Esophagus squamous epithelium (tissue), 5 donors: ENCODE measurements at regions not wholly inside any gene's neighbourhood (a gene's known extent, or its start where the extent isn't known, plus 50 kb on each side); places are given as distances from the start of the nearest gene placed in this dataset.

Experiments
- DNase-seq: peaks from one replicate; lab custom pipeline; 2025; lab: John Stamatoyannopoulos, UW
- H3K27ac ChIP-seq, 4 donors: fragments of 200-600 bp; sonication (generic); one replicate each; pipeline ENCODE4 v1.5.1; 2016 to 2019; ENCODE audit warnings: mild to moderate bottlenecking in 1 of 4
- H3K27me3 ChIP-seq, 4 donors: fragments of 200-600 bp; sonication (generic); 1 replicate in 3 of 4; 2 replicates in 1 of 4; pipeline versions ENCODE4 v1.5.1 to v1.6.0; 2017 to 2021; ENCODE audit warnings: antibody characterized with exemption in 1 of 4
- H3K36me3 ChIP-seq, 3 donors: fragments of 200-600 bp; sonication (generic); one replicate each; pipeline ENCODE4 v1.5.1; 2016 to 2019
- H3K4me1 ChIP-seq, 3 donors: fragments of 200-600 bp; sonication (generic); one replicate each; pipeline ENCODE4 v1.5.1; 2017 to 2019
- H3K4me3 ChIP-seq, 4 donors: fragments of 200-600 bp; sonication (generic); 1 replicate in 3 of 4; 2 replicates in 1 of 4; pipeline ENCODE4 v1.5.1; 2016 to 2019; ENCODE audit warnings: mild to moderate bottlenecking in 2 of 4, moderate library complexity in 1 of 4
- H3K9me3 ChIP-seq, 3 donors: fragments of 200-600 bp; sonication (generic); one replicate each; pipeline ENCODE4 v1.5.1; 2016 to 2019
- POLR2A ChIP-seq, 4 donors: fragments of 450-650 bp; IDR thresholded peaks; one replicate each; pipeline ENCODE4 v1.6.1; 2017; ENCODE audit warnings: antibody characterized with exemption in 4 of 4, mild to moderate bottlenecking in 4 of 4, moderate library complexity in 3 of 4
- WGBS, 2 donors: methylation state at CpG; one replicate each; pipeline ENCODE4 v1.1.5; 2018; 5-methylcytosine and 5-hydroxymethylcytosine counted together
- intact Hi-C: fragments of 100-400 bp; cut with DNase I; formaldehyde crosslinking; loops from one replicate; pipeline ENCODE4 v1.15.0; 2022
- TF ChIP-seq, protein P1 (sequence below), 6 experiments: fragments of 450-650 bp in 4 of 6; fragments of 200-600 bp in 2 of 6; sonication (generic) in 2 of 6; IDR thresholded peaks; one replicate each; pipeline ENCODE4 v1.5.1; 2016 to 2019; ENCODE audit warnings: antibody characterized with exemption in 6 of 6, mild to moderate bottlenecking in 4 of 6, moderate library complexity in 4 of 6
- donor health status: DM: yes; HTN: yes; CAD: no.

- H3K9me3 ChIP-seq: no peaks in the 10 kb centered on the region
- no peaks in the 10 kb centered on the region for H3K36me3 ChIP-seq
- WGBS, 2 donors: 63 to 75% methylated on average over 2 of the region's 2 CpGs
- no peak overlapping the region for H3K27ac ChIP-seq
- H3K27me3 ChIP-seq: no peaks in the 10 kb centered on the region
- TF ChIP-seq POLR2A (IDR thresholded peaks at IDR 0.05): no peak
- TF ChIP-seq, protein P1, sequence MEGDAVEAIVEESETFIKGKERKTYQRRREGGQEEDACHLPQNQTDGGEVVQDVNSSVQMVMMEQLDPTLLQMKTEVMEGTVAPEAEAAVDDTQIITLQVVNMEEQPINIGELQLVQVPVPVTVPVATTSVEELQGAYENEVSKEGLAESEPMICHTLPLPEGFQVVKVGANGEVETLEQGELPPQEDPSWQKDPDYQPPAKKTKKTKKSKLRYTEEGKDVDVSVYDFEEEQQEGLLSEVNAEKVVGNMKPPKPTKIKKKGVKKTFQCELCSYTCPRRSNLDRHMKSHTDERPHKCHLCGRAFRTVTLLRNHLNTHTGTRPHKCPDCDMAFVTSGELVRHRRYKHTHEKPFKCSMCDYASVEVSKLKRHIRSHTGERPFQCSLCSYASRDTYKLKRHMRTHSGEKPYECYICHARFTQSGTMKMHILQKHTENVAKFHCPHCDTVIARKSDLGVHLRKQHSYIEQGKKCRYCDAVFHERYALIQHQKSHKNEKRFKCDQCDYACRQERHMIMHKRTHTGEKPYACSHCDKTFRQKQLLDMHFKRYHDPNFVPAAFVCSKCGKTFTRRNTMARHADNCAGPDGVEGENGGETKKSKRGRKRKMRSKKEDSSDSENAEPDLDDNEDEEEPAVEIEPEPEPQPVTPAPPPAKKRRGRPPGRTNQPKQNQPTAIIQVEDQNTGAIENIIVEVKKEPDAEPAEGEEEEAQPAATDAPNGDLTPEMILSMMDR (IDR thresholded peaks at IDR 0.05): no peak
- no peaks in the 10 kb centered on the region for H3K4me1 ChIP-seq
- DNase-seq: no peak
- intact Hi-C loops: no loop called here
- no peak overlapping the region for H3K4me3 ChIP-seq
These were observed 922.2 kb upstream of the MAP3K7 start for GRCh38 chr6:91509039-91509438.

GRCh38 chr6:91506509-91506908, 919.6 kb upstream of the MAP3K7 start:
- intact Hi-C loops: no loop called here
- Histone ChIP-seq H3K4me3 (no peak overlapping the region), H3K4me1 (no peaks in the 10 kb centered on the region), H3K27ac (no peak overlapping the region), H3K36me3 (no peaks in the 10 kb centered on the region), H3K9me3 (no peaks in the 10 kb centered on the region), H3K27me3 (no peaks in the 10 kb centered on the region)
- no peak for TF ChIP-seq POLR2A (IDR thresholded peaks at IDR 0.05)
- TF ChIP-seq, protein P1 (IDR thresholded peaks at IDR 0.05): no peak
- 54 to 67% methylated on average over 5 of the region's 5 CpGs for WGBS, 2 donors
- no peak for DNase-seq

DNA sequence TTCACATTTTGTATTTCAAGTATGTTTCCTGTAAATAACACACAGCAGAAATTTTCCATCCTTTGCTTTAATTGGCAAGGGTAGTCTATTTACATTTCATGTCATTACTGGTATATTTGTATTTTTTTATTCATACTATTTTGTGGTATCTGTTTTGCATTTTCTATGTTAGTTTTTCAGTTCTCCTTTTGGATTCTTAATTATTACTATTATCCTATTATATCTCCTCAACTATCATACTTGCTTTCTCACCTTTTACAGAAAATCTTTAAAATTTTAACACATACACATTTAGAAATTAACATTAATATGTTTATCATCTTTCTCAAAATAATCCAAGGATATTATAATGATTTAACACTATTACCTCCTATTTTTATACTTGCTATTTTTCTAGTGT, 918.3 kb upstream of the MAP3K7 start:
- Histone ChIP-seq H3K4me1 (no peaks in the 10 kb centered on the region), H3K36me3 (no peaks in the 10 kb centered on the region), H3K27me3 (no peaks in the 10 kb centered on the region), H3K27ac (no peak overlapping the region), H3K9me3 (no peaks in the 10 kb centered on the region), H3K4me3 (no peak overlapping the region)
- intact Hi-C loops: no loop called here
- no peak for DNase-seq
- TF ChIP-seq, protein P1 (IDR thresholded peaks at IDR 0.05): no peak
- TF ChIP-seq POLR2A (IDR thresholded peaks at IDR 0.05): no peak

DNA sequence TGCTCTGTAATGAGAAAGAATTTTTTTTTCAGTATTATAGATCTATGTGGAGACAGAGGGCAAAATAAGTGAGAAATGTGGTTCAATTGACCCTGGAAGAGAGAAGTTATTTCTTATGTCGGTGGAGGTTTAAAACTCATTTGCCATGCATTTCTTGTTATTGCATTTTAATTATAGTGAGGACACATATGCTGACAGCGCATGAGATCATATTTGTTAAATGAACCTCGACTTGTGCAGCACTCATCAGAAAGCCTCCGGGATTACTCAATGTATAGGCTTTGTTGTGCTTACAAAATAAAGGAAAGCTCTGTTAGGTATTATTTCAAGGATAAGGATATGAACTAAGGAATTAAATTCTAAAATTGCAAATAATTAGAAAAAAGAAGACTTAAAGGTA, 915.1 kb upstream of the MAP3K7 start:
- no peaks in the 10 kb centered on the region for H3K9me3 ChIP-seq
- no peak overlapping the region for H3K27ac ChIP-seq
- intact Hi-C loops: no loop called here
- no peaks in the 10 kb centered on the region for H3K4me1 ChIP-seq
- 55 to 61% methylated on average over 4 of the region's 4 CpGs for WGBS, 2 donors
- DNase-seq: no peak
- TF ChIP-seq, protein P1 (IDR thresholded peaks at IDR 0.05): no peak
- no peak for TF ChIP-seq POLR2A (IDR thresholded peaks at IDR 0.05)
- no peaks in the 10 kb centered on the region for H3K36me3 ChIP-seq
- H3K27me3 ChIP-seq: no peaks in the 10 kb centered on the region
- no peak overlapping the region for H3K4me3 ChIP-seq

DNA sequence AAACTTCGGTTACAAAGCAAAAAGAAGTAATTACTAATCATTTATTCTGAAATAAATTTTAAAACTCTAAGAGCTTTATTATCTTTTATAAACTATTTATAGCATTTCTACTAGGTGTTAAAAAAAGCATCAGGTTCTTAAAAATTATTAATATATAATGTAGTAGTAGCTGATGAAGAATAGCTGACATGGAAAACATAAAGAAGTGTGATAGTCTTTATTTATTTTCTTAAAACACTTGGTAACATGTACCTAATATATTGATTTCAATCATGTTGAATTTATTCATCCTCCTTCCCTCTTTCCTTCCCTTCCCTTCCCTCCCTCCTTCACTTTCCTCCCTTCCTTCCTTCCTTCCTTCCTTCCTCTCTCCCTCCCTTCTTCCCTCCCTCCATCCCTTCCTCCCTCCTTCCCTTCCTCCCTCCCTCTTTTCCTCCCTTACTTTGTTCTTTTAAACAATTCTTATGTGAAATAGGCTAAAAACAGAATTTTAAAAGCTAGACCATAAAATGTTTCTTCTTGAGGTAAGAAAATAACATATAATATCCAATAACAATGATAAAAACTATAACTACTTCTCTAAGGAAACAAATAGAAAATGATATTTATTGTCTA, 913.9 kb upstream of the MAP3K7 start:
- no peaks in the 10 kb centered on the region for H3K27me3 ChIP-seq
- no peaks in the 10 kb centered on the region for H3K9me3 ChIP-seq
- no peak overlapping the region for H3K27ac ChIP-seq
- H3K4me3 ChIP-seq: no peak overlapping the region
- TF ChIP-seq POLR2A (IDR thresholded peaks at IDR 0.05): no peak
- H3K4me1 ChIP-seq: no peaks in the 10 kb centered on the region
- intact Hi-C loops: no loop called here
- H3K36me3 ChIP-seq: no peaks in the 10 kb centered on the region
- DNase-seq: no peak
- WGBS, 2 donors: 74 to 92% methylated on average over 1 of the region's 1 CpG

DNA sequence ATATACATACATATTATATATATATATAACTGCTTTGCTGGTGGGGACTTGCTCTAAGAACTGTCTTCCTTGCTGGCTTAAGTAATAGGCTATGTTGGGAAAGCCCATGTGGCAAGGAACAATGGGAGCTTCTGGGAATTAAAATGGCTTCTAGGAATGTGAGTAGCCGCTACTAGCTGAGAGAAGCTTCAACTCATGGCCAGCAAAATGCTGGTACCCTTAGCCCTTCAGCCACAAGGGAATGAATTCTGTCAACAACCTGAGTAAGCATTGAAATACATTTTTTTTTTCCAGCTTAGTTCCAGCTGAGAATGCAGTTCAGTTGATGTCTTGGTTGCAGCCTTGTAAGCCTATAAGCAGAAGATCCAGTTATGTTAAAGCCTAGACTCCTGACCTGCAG, 911.7 kb upstream of the MAP3K7 start:
- H3K27ac ChIP-seq: no peak overlapping the region
- TF ChIP-seq, protein P1 (IDR thresholded peaks at IDR 0.05): no peak
- TF ChIP-seq POLR2A (IDR thresholded peaks at IDR 0.05): no peak
- DNase-seq: no peak
- H3K36me3 ChIP-seq: no peaks in the 10 kb centered on the region
- no peaks in the 10 kb centered on the region for H3K27me3 ChIP-seq
- H3K9me3 ChIP-seq: no peaks in the 10 kb centered on the region
- H3K4me1 ChIP-seq: no peaks in the 10 kb centered on the region
- intact Hi-C loops: no loop called here
- H3K4me3 ChIP-seq: no peak overlapping the region
- WGBS, 2 donors: 93 to 100% methylated on average over 1 of the region's 1 CpG
